Glomerular endothelial cell (primary cell): ENCODE measurements at regions not wholly inside any gene's neighbourhood (a gene's known extent, or its start where the extent isn't known, plus 50 kb on each side); places are given as distances from the start of the nearest gene placed in this dataset.
"Not testable (repeated sequence)": the region's sequence is repeated elsewhere in the genome, so short reads cannot be mapped to it uniquely, and the experiment has no call there.

Experiments used
- DNase-seq: peaks from one replicate; pipeline ENCODE4 v3.0.0-alpha.2; 2011; ENCODE audit warnings: low read depth, low spot score; ENCODE audit errors: extremely low read depth

DNA sequence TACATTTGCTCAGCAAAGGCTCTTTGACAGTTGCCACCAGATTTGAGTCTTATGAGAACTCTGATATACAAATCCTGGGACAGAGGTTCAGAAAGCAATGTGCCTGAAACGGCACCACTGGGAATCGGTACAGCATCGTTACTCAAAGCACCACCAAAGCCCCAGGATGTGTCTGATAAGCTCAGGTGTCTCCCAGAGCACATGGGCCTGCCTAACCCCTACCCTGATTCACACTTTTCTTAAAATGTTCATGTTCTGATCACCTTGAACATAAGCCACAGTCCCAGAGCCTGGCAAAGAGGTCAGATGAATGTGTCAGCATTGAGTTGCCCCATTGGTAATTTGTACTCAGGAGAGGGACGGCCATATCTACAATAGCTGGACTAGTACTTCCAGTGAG lies 545.8 kb upstream of the AUTS2 start:
- DNase-seq, result no peak

DNA sequence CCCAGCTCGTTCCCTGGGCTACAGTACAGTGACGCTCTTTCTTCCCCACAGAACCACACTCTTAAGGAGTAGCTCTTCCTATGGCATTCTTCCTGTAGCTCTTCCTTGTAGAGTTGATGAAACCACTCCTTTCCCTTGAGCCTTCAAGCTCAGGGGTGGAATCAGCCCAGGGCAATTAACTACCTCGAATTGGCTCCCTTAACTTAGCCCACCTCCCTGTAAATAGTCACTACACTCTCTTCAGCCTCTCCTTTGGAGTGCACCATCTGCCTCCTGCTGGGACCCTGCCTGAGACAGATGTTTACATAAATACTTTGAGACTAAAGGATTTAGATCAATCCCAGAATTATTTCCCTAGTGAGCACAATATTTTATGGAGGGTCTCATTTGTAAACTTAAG lies 537.8 kb upstream of the AUTS2 start:
- DNase-seq, result no peak

DNA sequence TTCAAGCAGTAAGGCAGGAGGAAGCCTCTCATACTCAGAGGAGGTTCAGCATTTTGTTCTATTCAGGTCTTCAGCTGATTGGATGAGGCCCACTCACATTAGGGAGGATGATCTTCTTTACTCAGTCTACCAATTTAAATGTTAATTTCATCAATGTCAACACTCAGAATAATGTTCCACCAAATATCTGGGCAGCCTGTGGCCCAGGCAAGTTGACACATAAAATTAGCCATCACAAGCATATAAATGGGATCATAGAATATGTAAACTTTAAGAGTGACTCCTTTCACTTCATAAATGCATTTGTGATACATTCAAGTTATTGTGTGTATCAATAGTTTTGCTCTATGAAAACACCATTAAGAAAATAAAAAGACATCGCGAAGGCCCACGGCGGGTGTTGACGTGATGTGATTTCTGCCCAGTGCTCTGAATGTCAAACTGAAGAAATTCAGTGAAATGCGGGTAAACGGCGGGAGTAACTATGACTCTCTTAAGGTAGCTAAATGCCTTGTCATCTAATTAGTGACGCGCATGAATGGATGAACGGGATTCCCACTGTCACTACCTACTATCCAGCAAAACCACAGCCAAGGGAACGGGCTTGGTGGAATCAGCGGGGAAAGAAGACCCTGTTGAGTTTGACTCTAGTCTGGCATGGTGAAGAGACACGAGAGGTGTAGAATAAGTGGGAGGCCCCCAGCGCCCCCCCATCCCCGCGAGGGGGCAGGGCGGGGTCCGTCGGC lies 536.1 kb upstream of the AUTS2 start:
- no peak for DNase-seq

DNA sequence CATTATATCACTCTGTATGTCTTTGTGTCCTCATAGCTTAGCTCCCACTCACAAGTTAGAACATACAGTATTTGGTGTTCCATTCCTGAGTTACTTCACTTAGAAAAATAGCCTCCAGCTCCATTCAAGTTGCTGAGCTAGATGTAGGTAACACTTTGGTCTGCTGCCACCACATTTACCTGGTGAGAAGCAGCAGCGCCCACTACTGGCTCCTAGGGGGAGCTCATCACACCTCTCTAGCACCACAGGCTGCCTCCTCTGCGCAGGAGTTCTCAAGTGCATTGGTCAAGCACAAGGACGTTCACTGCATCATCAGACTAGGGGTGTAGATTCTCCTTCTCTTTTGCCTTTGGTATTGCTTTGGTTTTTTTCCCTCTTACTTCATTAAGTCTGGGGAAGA lies 530.9 kb upstream of the AUTS2 start:
- DNase-seq, result no peak

DNA sequence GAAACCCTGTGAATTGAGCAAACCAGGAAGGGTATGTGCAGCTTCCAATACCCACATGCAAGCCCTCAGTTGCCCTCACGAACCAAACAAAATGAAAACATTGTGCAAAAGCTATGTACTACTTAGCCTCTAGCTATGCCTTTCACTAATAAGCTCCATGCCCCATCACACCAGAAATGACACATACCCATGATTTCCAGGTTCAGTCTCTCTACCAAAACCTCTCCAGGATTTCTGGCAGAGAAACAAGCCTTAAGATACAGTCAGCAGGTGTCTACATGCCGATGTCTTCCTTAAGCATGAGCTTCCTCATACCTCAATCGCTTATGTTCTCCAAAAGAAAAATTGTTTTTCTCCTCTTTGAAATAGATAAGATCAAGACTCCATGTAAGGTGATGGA lies 527.8 kb upstream of the AUTS2 start:
- DNase-seq, result no peak

DNA sequence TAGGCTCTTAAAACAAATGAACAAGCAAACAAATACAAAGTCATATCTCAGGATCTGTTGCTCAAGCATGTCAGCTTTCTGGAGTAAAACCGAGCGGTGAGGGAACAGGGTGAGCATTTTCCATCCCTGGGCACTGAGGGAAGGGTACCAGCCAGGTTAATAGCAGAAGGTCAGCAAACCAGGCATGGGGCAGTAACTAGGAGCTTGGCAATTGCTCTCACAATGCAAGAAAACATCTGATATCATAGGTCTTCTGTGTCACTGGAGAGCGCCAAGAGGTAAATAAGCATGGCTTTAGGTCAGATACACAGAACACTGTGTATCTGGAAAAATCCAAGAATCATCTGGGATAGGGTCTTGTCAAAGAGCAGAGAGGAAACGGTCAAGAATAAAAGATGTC lies 521.7 kb upstream of the AUTS2 start:
- DNase-seq, result no peak

DNA sequence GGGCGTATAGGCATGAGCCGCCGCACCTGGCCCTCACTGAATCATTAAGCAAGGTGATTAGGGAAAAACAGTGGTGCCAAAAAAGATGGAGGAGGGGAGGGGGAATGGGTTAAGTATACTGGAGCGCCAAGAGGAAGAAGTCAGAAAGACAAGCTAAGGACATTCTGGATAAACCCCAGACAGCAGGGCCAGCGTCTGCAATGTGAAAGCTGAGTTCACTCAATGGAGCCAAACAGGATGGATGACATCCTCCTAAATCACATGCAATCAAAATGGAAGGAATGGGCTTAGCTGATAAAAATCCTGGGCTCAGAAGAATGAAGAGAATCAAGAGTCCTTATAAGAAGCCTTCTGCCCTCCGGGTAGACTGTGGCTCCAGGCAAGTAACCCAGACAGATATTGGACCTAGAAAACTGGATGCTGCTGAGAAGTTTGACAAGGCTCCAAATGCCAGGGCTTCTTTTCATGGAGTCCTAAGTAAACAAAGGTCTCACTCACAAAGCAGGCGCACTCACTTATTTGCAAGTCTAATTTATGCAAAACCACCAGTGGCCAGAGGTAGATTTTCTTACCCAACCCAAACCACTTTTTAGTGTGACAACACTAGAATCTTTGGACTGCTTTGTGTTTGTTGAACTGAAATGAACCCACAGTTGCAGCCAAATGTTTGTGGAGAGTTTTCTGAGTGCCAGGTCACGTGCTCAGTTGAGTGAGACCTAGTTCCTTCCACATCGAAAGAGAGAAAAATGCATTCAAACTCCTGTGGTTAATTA lies 519.1 kb upstream of the AUTS2 start:
- no peak for DNase-seq

DNA sequence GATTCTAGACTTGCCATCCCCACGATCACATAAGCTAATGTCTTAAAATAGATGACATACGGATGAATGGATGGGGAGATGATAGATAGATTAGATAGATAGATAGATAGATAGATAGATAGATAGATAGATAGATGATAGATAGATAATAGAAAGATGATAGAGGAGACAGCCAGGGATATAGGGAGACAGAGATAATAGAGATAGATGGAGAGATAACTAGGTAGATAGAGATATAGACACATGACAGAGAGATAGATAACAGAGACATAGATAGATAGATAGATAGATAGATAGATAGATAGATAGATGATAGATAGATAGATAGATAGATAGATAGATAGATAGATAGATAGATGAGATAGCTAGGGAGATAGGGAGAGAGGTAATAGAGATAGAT lies 511.0 kb upstream of the AUTS2 start:
- DNase-seq, result not testable (repeated sequence)

DNA sequence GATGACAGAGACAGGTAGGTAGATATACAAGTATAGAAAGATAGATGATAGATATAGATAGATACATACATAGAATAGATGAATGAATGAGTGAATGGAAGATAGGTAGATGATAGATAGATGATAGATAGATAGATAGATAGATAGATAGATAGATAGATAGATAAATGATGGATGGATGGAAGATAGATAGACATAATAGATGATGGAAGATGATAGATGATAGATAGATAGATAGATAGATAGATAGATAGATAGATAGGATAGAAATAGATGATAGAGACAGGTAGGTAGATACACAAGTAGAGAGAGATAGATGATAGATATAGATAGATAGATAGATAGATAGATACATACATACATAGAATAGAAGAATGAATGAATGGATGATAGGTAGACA lies 510.1 kb upstream of the AUTS2 start:
- DNase-seq, result no peak

DNA sequence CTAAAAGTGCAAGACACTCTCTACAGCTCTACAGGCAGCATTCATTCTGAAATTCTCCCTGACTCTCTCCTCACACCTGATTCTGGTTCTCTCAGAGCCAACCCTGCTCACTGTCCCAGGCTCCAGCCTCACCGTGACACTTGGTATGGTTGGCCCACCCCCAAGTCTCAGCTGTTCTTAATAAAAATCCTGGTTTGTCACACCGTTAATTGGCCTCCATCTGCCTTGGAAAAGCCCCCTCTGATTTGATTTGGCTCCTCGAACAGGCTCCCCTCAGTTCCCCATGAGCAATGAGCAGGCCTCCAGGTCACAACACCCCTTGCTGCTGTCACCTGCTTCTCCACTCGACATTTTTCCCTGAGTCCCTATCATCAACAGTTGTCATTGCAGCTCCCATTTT lies 507.3 kb upstream of the AUTS2 start:
- no peak for DNase-seq

DNA sequence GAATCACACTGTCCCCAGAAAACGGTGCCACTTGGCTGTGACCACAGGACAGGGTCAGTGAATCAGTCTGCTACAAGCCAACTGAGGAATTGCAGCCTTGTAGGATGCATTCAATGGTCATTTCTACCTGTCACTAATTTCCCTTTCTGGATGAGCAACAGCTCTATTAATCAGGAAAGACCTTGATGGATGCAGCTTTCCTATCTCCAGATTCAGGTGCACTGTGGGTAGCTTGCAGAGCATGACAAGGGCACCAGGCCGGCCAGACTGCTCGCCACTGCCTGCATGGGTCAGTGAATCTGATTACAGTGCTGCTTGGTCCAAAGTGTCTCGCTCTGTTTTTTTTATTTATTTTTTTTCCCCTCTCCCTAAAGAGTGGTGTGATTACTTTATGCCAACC lies 506.8 kb upstream of the AUTS2 start:
- no peak for DNase-seq

DNA sequence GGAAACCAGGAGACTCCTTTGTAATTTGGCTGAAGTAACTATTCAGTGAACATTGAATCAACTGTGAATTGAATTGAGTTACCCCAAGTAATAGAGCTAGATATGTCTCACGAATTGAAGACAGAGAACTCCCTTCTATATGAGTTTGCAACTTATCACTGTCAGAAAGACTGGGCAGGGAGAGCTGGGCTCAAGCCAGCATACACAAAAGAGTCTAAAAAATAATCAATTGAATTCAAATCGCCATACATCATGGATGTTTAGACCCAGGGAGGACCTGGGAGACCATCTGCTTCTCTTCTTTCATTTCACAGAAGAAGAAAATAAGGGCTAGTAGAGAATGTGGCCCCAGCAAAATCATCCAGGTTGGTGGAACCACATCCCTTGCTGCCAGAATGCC lies 503.1 kb upstream of the AUTS2 start:
- DNase-seq, result no peak

DNA sequence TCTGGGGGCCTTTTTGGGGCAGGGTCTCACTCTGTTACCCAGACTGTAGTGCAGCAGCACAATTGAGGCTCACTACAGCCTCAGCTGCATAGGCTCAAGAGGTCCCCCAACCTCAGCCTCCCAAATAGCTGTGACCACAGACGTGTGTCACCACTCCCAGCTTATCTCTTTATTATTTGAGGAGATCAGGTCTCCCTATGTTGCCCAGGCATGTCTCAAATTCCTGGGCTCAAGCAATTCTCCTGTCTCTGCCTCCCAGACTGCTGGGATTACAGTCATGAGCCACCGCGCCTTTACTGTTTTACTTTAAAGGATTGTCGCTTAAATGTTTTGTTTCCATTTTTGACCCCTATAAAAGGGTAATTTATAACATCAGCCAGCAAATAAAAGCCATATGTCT lies 502.6 kb upstream of the AUTS2 start:
- no peak for DNase-seq

DNA sequence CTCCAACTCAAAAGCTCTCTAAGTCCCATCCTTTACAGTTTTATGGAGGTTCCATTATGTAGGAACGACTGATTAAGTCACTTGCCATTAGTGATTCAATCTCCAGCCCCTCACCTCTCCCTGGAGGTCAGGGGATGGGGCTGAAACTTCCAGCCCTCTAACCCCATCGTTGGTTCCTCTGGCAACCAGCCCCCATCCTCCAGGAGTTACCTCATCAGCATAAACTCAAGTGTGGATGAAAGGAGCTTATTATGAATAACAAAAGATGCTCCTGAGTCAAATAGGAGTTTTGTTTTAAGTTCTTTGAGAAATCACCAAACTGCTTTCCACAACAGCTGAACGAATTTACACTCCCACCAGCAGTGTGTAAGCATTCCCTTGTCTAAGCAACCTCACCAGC lies 494.3 kb upstream of the AUTS2 start:
- no peak for DNase-seq

DNA sequence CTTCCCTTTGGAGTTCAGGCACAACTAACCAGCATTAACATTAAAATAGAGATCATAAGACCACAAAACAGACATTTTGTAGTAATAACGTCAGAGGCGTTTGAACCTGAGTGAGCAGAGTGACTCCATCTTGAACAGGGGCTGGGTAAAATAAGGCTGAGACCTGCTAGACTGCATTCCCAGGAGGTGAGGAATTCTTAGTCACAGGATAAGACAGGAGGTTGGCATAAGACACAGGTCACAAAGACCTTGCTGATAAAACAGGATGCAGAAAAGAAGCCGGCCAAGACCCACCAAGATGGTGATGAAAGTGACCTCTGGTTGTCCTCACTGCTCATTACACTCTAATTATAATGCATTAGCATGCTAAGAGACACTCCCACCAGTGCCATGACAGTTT lies 493.2 kb upstream of the AUTS2 start:
- no peak for DNase-seq

DNA sequence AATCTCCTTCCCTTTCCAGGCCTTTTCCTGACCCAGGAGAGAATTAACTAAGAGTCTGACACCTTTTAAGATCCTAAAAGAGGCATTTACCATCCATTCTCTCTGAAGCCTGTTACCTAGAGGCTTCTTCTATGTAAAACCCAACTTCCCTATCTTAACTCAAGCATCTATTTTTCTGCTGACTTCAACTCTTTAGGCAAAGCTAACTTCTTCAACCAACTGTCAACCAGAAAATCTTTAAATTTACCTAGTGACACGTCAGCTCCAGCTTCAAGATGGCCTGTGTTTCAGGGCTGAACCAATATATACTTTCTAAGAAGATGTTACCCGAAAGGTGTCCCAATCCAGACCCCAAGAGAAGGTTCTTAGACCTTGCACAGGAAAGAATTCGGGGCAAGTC lies 492.3 kb upstream of the AUTS2 start:
- DNase-seq, result no peak

DNA sequence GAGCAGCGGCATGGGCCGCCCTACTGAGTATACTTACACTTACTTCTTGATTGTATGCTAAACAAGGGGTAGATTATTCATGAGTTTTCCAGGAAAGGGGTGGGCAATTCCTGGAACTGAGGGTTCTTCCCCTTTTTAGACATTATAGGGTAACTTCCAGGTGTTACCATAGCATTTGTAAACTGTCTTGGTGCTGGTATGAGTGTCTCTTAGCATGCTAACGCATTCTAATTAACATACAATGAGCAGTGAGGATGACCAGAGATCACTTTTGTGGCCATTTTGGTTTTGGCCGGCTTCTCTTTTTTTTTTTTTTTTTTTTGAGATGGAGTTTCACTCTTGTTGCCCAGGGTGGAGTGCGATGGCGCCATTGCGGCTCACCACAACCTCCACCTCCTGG lies 491.8 kb upstream of the AUTS2 start:
- not testable (repeated sequence) for DNase-seq

DNA sequence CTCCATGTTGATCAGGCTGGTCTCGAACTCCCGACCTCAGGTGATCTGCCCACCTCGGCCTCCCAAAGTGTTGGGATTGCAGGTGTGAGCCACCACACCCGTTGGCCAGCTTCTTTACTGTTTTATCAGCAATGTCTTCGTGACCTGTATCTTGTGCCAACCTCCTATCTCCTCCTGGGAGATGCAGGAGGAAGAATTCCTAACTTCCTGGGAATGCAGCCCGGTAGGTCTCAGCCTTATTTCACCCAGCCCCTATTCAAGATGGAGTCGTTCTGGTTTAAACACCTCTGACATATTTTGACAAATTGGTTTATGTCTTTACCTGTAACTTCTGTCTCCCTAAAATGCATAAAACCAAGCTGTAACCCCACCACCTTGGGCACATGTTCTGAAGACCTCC lies 491.3 kb upstream of the AUTS2 start:
- not testable (repeated sequence) for DNase-seq

DNA sequence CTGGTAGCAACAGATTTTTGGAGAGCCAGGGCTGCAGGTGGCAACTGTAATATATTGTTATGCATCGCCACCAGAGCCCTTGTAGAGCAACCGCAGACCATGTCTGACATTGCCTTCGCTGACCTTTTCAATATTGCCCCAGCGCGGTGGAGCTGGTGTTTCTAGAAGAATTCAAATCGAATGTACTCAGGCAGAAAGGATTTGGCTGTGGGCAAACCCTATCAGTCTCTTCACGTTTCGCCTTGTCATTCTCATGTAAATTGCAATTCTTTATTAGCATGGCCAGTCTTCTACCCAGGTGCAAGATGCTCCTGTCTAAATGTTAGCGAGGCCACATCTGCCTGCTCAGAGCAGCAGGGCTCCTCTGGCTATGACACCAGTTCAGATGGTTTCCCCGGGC lies 490.2 kb upstream of the AUTS2 start:
- DNase-seq, result no peak

DNA sequence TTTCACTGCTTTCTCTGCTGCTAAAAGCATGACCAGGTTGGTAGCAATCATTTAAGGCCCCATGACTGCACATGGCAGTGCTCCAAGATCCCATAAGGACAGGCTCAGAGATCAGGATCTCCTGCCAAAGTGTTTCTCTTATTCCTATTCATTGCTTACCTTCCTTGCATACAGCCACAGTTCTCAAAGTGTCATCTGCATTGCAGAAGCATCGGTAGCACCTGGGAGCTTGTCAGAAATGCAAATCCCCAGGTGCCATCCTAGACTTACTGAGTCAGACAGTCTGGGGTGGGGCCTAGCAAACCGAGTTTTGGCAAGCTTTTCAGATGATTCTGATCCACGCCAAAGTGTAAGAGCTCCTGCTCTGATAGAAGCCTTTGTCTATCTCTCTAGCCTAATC lies 489.0 kb upstream of the AUTS2 start:
- DNase-seq, result no peak

DNA sequence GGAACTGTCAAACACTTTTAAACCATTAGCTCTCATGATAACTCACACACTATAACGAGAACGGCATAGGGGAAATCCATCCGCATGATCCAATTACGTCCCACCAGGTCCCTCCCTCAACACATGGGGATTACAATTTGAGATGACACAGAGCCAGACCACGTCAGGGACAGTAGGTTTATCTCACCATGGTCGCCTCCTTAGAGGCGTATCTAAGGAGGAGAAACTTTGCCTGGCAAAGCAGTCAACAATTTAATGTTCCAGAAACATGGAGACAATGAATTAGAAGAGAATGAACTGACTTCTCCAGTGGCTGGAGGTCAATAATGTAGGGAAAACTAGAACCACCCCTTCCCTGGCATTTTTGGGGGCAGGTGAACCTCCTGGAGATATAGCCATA lies 488.4 kb upstream of the AUTS2 start:
- DNase-seq, result no peak

DNA sequence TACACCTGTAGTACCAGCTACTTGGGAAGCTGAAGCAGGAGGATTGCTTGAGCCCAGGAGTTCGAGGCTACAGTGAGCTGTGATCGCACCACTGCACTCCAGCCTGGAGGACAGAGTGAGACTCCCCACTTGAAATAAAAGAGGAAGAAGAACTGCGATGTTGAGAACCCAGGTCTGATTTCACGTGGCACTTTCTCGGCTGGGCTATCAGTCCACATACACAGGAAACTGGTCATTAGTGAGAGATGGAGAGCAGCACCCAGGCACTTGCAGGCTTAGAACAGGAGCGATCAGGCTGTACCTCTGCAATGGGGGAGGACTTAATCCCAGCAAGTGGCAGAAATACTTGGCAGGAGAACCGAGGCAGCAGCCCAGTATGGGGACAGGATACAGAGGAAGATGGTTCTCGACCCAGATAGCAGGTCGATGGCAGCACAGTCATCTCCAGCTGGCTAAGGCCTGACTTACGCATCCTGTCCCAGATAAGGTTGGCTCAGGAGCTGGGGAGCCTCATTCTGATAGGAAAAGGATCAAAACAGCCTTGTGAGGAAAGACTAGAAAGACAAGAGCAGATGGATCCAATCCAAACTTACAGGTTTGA lies 487.7 kb upstream of the AUTS2 start:
- DNase-seq, result no peak
